Endothelial cell of umbilical vein (primary cell): ENCODE measurements at regions not wholly inside any gene's neighbourhood (a gene's known extent, or its start where the extent isn't known, plus 50 kb on each side); places are given as distances from the start of the nearest gene placed in this dataset.

Source experiments
- FOS ChIP-seq: IDR thresholded peaks from 2 replicates; pipeline ENCODE4 v1.6.1; 2011; ENCODE audit warnings: mild to moderate bottlenecking, low read length, moderate library complexity, borderline replicate concordance; ENCODE audit not compliant: insufficient read depth
- MAX ChIP-seq: IDR thresholded peaks from 2 replicates; pipeline ENCODE4 v1.6.1; 2011; ENCODE audit not compliant: insufficient read depth, insufficient read length
- POLR2A ChIP-seq: IDR thresholded peaks from 2 replicates; pipeline ENCODE4 v1.6.1; 2012; ENCODE audit warnings: low read depth, mild to moderate bottlenecking, control low read depth, low read length
- TF ChIP-seq, protein P1 (sequence below), 2 donors: IDR thresholded peaks; 1 replicate in 1 of 2; 2 replicates in 1 of 2; pipeline ENCODE4 v1.5.1; 2011; ENCODE audit warnings: low read length in 2 of 2, mild to moderate bottlenecking in 2 of 2, moderate library complexity in 2 of 2, control low read depth in 1 of 2, inconsistent platforms in 1 of 2, low read depth in 1 of 2; ENCODE audit not compliant: insufficient read depth in 1 of 2; ENCODE audit errors: extremely low read depth in 1 of 2

GRCh38 chr15:91366111-91366510 lies 266.1 kb downstream of the SV2B start:
- TF ChIP-seq, protein P1, sequence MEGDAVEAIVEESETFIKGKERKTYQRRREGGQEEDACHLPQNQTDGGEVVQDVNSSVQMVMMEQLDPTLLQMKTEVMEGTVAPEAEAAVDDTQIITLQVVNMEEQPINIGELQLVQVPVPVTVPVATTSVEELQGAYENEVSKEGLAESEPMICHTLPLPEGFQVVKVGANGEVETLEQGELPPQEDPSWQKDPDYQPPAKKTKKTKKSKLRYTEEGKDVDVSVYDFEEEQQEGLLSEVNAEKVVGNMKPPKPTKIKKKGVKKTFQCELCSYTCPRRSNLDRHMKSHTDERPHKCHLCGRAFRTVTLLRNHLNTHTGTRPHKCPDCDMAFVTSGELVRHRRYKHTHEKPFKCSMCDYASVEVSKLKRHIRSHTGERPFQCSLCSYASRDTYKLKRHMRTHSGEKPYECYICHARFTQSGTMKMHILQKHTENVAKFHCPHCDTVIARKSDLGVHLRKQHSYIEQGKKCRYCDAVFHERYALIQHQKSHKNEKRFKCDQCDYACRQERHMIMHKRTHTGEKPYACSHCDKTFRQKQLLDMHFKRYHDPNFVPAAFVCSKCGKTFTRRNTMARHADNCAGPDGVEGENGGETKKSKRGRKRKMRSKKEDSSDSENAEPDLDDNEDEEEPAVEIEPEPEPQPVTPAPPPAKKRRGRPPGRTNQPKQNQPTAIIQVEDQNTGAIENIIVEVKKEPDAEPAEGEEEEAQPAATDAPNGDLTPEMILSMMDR (IDR thresholded peaks at IDR 0.05; ENCODE audit: extremely low read depth in 1 of 2, insufficient read depth in 1 of 2, low read depth in 1 of 2, low read length in 2 of 2): no peak
- TF ChIP-seq POLR2A: no peak
- no peak for TF ChIP-seq FOS
- TF ChIP-seq MAX: no peak
